ENCODE measurements at regions not wholly inside any gene's neighbourhood (a gene's known extent, or its start where the extent isn't known, plus 50 kb on each side); places are given as distances from the start of the nearest gene placed in this dataset.

GRCh38 chr3:30290479-30290878 is 315.9 kb upstream of the TGFBR2 start:
- H3K36me3 ChIP-seq = no peaks in the 10 kb centered on the region
- DNase-seq = no peak
- intact Hi-C loops (cut with DNase I; ENCODE audit: low total_unique reads) = no loop called here
- no peak overlapping the region for H3K4me3 ChIP-seq
- peaks cover 7 to 37% (median 23%) of the 10 kb centered on the region in 4 donors for H3K4me1 ChIP-seq
- H3K27ac ChIP-seq = no peak overlapping the region
- H3K9me3 ChIP-seq = no peaks in the 10 kb centered on the region
- no peak for TF ChIP-seq CTCF (IDR thresholded peaks at IDR 0.05)
- TF ChIP-seq POLR2AphosphoS5 (IDR thresholded peaks at IDR 0.05) = no peak
- no peak for TF ChIP-seq EP300 (IDR thresholded peaks at IDR 0.05)
- no peak for TF ChIP-seq POLR2A (IDR thresholded peaks at IDR 0.05)
- H3K27me3 ChIP-seq = no peaks in the 10 kb centered on the region
- 91 to 98% (median 96%) methylated on average over 10 to 12 of the region's 12 CpGs for WGBS, 5 donors

- WGBS, 5 donors = 64 to 75% (median 69%) methylated on average over 5 of the region's 5 CpGs
- no peak for TF ChIP-seq POLR2A (IDR thresholded peaks at IDR 0.05)
- TF ChIP-seq EP300 (IDR thresholded peaks at IDR 0.05) = no peak
- no peak for TF ChIP-seq CTCF (IDR thresholded peaks at IDR 0.05)
- no peak for TF ChIP-seq POLR2AphosphoS5 (IDR thresholded peaks at IDR 0.05)
- H3K4me3 ChIP-seq = no peak overlapping the region
- H3K27me3 ChIP-seq = no peaks in the 10 kb centered on the region
- no peaks in the 10 kb centered on the region for H3K36me3 ChIP-seq
- intact Hi-C loops (cut with DNase I; ENCODE audit: low total_unique reads) = no loop called here
- DNase-seq = peak in 1 of 2 donors; percentile 27
- H3K4me1 ChIP-seq = peaks cover 3 to 18% (median 8%) of the 10 kb centered on the region in 4 donors
- no peaks in the 10 kb centered on the region for H3K9me3 ChIP-seq
- H3K27ac ChIP-seq = no peak overlapping the region
These were observed 314.1 kb upstream of the TGFBR2 start for GRCh38 chr3:30292192-30292893.

GRCh38 chr3:30293621-30294240 is 312.7 kb upstream of the TGFBR2 start:
- DNase-seq = no peak
- H3K9me3 ChIP-seq = no peaks in the 10 kb centered on the region
- peaks cover 3 to 16% (median 8%) of the 10 kb centered on the region in 4 donors for H3K4me1 ChIP-seq
- intact Hi-C loops (cut with DNase I; ENCODE audit: low total_unique reads) = no loop called here
- no peak for TF ChIP-seq POLR2AphosphoS5 (IDR thresholded peaks at IDR 0.05)
- no peak for TF ChIP-seq EP300 (IDR thresholded peaks at IDR 0.05)
- TF ChIP-seq CTCF (IDR thresholded peaks at IDR 0.05) = no peak
- TF ChIP-seq POLR2A (IDR thresholded peaks at IDR 0.05) = no peak
- H3K36me3 ChIP-seq = no peaks in the 10 kb centered on the region
- H3K27ac ChIP-seq = no peak overlapping the region
- no peak overlapping the region for H3K4me3 ChIP-seq
- H3K27me3 ChIP-seq = no peaks in the 10 kb centered on the region
- 84 to 92% (median 89%) methylated on average over 6 of the region's 6 CpGs for WGBS, 5 donors

- Histone ChIP-seq H3K4me3 (no peak overlapping the region), H3K27me3 (no peaks in the 10 kb centered on the region), H3K27ac (no peak overlapping the region), H3K36me3 (no peaks in the 10 kb centered on the region), H3K4me1 (peaks cover 0 to 10% (median 6%) of the 10 kb centered on the region in 4 donors), H3K9me3 (no peaks in the 10 kb centered on the region)
- intact Hi-C loops (cut with DNase I; ENCODE audit: low total_unique reads) = no loop called here
- WGBS, 5 donors = 70 to 84% (median 82%) methylated on average over 4 of the region's 4 CpGs
- no peak for DNase-seq
- TF ChIP-seq POLR2AphosphoS5 (IDR thresholded peaks at IDR 0.05) (no peak), POLR2A (IDR thresholded peaks at IDR 0.05) (no peak), CTCF (IDR thresholded peaks at IDR 0.05) (no peak), EP300 (IDR thresholded peaks at IDR 0.05) (no peak)
These were observed 312.1 kb upstream of the TGFBR2 start for GRCh38 chr3:30294241-30294667.
